ENCODE measurements at regions not wholly inside any gene's neighbourhood (a gene's known extent, or its start where the extent isn't known, plus 50 kb on each side); places are given as distances from the start of the nearest gene placed in this dataset.

GRCh38 chr6:90669846-90670245 is 83.0 kb upstream of the MAP3K7 start:
- TF ChIP-seq EZH2 (IDR thresholded peaks at IDR 0.05; ENCODE audit: low read length, missing control alignments): no peak
- no peak for TF ChIP-seq CTCF (conservative IDR thresholded peaks at IDR 0.05 in 1 of 2, IDR thresholded peaks at IDR 0.05 in 1 of 2; ENCODE audit: low read depth in 1 of 2, low read length in 2 of 2)
- Histone ChIP-seq H4K20me1 (ENCODE audit: control insufficient read depth, extremely low read depth, insufficient read depth, low read length) (no peaks in the 10 kb centered on the region), H3K9ac (ENCODE audit: insufficient read depth, low read length) (no peak overlapping the region), H3K4me2 (ENCODE audit: extremely low read depth, insufficient read depth, low read length) (no peak overlapping the region), H2AFZ (ENCODE audit: low read length) (no peak overlapping the region), H3K79me2 (ENCODE audit: control insufficient read depth, insufficient read depth, low read length) (no peaks in the 10 kb centered on the region), H3K27ac (ENCODE audit: insufficient read depth, low read length) (no peak overlapping the region), H3K27me3 (ENCODE audit: control insufficient read depth, insufficient read depth, low read length) (no peaks in the 10 kb centered on the region), H3K9me3 (ENCODE audit: control insufficient read depth, insufficient read depth, low read depth, low read length) (no peaks in the 10 kb centered on the region), H3K36me3 (ENCODE audit: control insufficient read depth, insufficient read depth, low read length) (no peaks in the 10 kb centered on the region), H3K4me3 (replicated peaks in 1 of 4; ENCODE audit: control extremely low read depth in 1 of 4, insufficient read depth in 1 of 4, low read depth in 3 of 4, low read length in 4 of 4) (no peak overlapping the region), H3K4me1 (ENCODE audit: control insufficient read depth, extremely low read depth, insufficient read depth, low read length) (no peaks in the 10 kb centered on the region)
- DNase-seq (ENCODE audit: low read depth in 2 of 2): no peak

- Histone ChIP-seq H3K9me3 (ENCODE audit: control insufficient read depth, insufficient read depth, low read depth, low read length) (no peaks in the 10 kb centered on the region), H3K9ac (ENCODE audit: insufficient read depth, low read length) (no peak overlapping the region)
- DNase-seq (ENCODE audit: low read depth in 2 of 2): no peak
These were observed 82.5 kb upstream of the MAP3K7 start for GRCh38 chr6:90669420-90669819.

GRCh38 chr6:90668141-90668540 is 81.3 kb upstream of the MAP3K7 start:
- Histone ChIP-seq H3K9me3 (ENCODE audit: control insufficient read depth, insufficient read depth, low read depth, low read length) (no peaks in the 10 kb centered on the region), H3K27me3 (ENCODE audit: control insufficient read depth, insufficient read depth, low read length) (no peaks in the 10 kb centered on the region), H3K36me3 (ENCODE audit: control insufficient read depth, insufficient read depth, low read length) (no peaks in the 10 kb centered on the region), H3K4me1 (ENCODE audit: control insufficient read depth, extremely low read depth, insufficient read depth, low read length) (no peaks in the 10 kb centered on the region), H3K4me3 (replicated peaks in 1 of 4; ENCODE audit: control extremely low read depth in 1 of 4, insufficient read depth in 1 of 4, low read depth in 3 of 4, low read length in 4 of 4) (no peak overlapping the region), H3K9ac (ENCODE audit: insufficient read depth, low read length) (no peak overlapping the region), H3K4me2 (ENCODE audit: extremely low read depth, insufficient read depth, low read length) (no peak overlapping the region), H4K20me1 (ENCODE audit: control insufficient read depth, extremely low read depth, insufficient read depth, low read length) (no peaks in the 10 kb centered on the region), H3K27ac (ENCODE audit: insufficient read depth, low read length) (no peak overlapping the region), H2AFZ (ENCODE audit: low read length) (no peak overlapping the region), H3K79me2 (ENCODE audit: control insufficient read depth, insufficient read depth, low read length) (no peaks in the 10 kb centered on the region)
- no peak for TF ChIP-seq CTCF (conservative IDR thresholded peaks at IDR 0.05 in 1 of 2, IDR thresholded peaks at IDR 0.05 in 1 of 2; ENCODE audit: low read depth in 1 of 2, low read length in 2 of 2)
- no peak for TF ChIP-seq EZH2 (IDR thresholded peaks at IDR 0.05; ENCODE audit: low read length, missing control alignments)
- DNase-seq (ENCODE audit: low read depth in 2 of 2): no peak

More at GRCh38 chr6:90669420-90669819, 82.5 kb upstream of the MAP3K7 start:
- Histone ChIP-seq H3K27ac (ENCODE audit: insufficient read depth, low read length) (no peak overlapping the region), H3K36me3 (ENCODE audit: control insufficient read depth, insufficient read depth, low read length) (no peaks in the 10 kb centered on the region), H3K4me3 (replicated peaks in 1 of 4; ENCODE audit: control extremely low read depth in 1 of 4, insufficient read depth in 1 of 4, low read depth in 3 of 4, low read length in 4 of 4) (no peak overlapping the region), H3K27me3 (ENCODE audit: control insufficient read depth, insufficient read depth, low read length) (no peaks in the 10 kb centered on the region), H2AFZ (ENCODE audit: low read length) (no peak overlapping the region), H3K4me2 (ENCODE audit: extremely low read depth, insufficient read depth, low read length) (no peak overlapping the region), H4K20me1 (ENCODE audit: control insufficient read depth, extremely low read depth, insufficient read depth, low read length) (no peaks in the 10 kb centered on the region), H3K4me1 (ENCODE audit: control insufficient read depth, extremely low read depth, insufficient read depth, low read length) (no peaks in the 10 kb centered on the region), H3K79me2 (ENCODE audit: control insufficient read depth, insufficient read depth, low read length) (no peaks in the 10 kb centered on the region)
- TF ChIP-seq CTCF (conservative IDR thresholded peaks at IDR 0.05 in 1 of 2, IDR thresholded peaks at IDR 0.05 in 1 of 2; ENCODE audit: low read depth in 1 of 2, low read length in 2 of 2) (no peak), EZH2 (IDR thresholded peaks at IDR 0.05; ENCODE audit: low read length, missing control alignments) (no peak)

All from fibroblast of lung (primary cell).